ENCODE measurements at regions not wholly inside any gene's neighbourhood (a gene's known extent, or its start where the extent isn't known, plus 50 kb on each side); places are given as distances from the start of the nearest gene placed in this dataset.

- peak; percentile 47 for DNase-seq (ENCODE audit: low read depth)
- TF ChIP-seq, protein P1, sequence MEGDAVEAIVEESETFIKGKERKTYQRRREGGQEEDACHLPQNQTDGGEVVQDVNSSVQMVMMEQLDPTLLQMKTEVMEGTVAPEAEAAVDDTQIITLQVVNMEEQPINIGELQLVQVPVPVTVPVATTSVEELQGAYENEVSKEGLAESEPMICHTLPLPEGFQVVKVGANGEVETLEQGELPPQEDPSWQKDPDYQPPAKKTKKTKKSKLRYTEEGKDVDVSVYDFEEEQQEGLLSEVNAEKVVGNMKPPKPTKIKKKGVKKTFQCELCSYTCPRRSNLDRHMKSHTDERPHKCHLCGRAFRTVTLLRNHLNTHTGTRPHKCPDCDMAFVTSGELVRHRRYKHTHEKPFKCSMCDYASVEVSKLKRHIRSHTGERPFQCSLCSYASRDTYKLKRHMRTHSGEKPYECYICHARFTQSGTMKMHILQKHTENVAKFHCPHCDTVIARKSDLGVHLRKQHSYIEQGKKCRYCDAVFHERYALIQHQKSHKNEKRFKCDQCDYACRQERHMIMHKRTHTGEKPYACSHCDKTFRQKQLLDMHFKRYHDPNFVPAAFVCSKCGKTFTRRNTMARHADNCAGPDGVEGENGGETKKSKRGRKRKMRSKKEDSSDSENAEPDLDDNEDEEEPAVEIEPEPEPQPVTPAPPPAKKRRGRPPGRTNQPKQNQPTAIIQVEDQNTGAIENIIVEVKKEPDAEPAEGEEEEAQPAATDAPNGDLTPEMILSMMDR (IDR thresholded peaks at IDR 0.05; ENCODE audit: insufficient read depth, low read depth, low read length, missing control alignments) = no peak
- H3K4me3 ChIP-seq (ENCODE audit: low read length) = no peak overlapping the region
Measured at GRCh38 chr6:148239215-148239614, 103.4 kb upstream of the SASH1 start.

DNA sequence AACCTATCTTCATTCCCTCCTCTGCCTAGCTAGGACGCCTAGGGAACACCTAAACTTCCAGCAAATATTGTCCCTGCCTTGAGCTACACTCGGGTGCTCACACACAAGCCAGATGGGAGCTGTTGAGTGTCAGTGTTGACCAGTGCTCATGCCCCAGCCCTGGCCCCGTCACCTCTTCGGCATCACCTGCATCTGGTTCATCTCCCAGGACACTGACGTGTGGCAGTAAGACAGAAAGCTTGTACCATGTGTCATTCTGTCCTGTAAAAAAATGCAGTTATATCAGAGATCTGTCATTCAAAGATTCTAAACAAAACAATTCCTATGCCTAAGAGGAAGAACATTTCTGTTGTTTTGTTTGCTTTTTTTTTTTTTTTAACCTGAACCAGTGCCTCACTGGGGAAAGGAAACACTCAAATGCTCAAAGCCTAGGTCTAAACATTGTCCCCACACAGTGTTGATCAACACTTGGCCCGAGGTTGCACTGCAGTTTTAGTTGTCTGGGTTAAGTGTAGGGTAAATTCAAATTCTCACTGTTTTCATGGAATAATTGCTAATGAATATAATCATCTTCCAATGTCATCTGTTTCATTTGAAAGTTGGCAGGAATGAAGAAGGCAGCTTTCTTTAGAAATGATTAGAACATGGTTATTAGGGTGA, 102.7 kb upstream of the SASH1 start:
- no peak overlapping the region for H3K4me3 ChIP-seq (ENCODE audit: low read length)
- peak; percentile 12 for DNase-seq (ENCODE audit: low read depth)
- TF ChIP-seq, protein P1 (IDR thresholded peaks at IDR 0.05; ENCODE audit: insufficient read depth, low read depth, low read length, missing control alignments) = no peak

DNA sequence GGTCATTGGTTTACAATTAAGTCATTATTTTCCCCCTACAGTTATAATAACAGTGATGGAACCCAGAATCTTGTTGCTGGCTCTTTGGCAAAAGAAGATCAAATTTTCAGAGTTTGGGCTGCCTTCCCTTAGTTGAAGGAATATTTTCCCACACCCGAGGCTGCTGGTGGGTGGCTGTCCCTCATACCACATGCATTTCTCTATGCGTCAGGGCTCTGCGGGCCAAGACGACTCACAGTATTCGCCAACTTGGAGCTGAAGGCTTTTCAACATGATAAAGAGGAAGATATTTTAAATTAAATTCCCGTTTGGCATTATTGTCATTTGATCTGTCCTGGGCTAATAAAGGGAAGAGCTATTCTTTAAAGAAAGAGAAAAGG, 102.2 kb upstream of the SASH1 start:
- TF ChIP-seq, protein P1 (IDR thresholded peaks at IDR 0.05; ENCODE audit: insufficient read depth, low read depth, low read length, missing control alignments) = no peak
- no peak overlapping the region for H3K4me3 ChIP-seq (ENCODE audit: low read length)
- DNase-seq (ENCODE audit: low read depth) = no peak

DNA sequence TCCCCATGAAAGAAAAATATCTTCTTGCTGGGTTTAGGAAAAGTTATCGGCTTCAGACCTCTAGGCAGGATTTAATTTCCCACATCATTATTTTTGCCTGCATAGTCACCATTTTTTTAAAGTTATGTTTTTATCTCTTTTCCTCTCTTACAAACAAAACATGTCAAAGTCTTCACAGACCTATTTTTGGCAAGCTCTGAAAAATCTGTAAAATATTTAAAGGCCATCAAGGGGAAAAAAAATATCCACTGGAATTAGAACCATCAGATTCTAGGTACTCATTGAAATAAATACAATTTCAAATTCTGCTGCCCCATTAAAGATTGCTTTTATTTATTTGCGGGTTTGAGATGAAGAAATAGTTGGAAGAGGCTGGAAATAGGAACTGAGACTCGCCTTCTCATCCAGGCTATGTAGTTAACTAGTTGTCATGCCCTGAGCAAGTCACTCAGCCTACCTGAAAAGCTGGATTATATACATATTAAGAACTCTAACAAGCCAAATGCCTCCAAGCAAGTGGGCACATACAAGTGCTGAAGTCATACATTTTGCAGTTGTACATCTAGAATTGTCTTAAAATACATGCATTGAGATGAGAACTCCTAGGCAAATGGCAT, 101.7 kb upstream of the SASH1 start:
- TF ChIP-seq, protein P1 (IDR thresholded peaks at IDR 0.05; ENCODE audit: insufficient read depth, low read depth, low read length, missing control alignments) = no peak
- DNase-seq (ENCODE audit: low read depth) = peak; percentile 11
- no peak overlapping the region for H3K4me3 ChIP-seq (ENCODE audit: low read length)

DNA sequence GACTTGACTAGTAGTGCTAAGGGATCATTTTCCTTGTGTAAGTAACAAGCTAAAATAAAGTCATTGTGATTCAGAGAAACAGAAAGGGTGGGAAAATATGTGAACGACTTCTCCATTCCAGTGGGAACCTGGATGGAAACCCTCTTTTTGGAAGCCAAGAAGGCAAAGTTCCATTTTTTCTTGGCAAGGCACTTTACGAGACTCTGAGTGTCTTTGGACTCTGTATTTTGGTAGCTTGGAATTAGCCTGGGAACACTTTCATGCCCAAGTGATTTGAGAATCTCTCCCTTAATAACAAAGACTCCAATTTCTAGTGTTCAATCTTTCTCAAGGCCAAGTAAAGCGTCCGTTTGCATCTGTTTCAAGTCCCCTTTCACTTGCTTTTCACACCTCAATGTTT, 100.5 kb upstream of the SASH1 start:
- no peak for DNase-seq (ENCODE audit: low read depth)
- TF ChIP-seq, protein P1 (IDR thresholded peaks at IDR 0.05; ENCODE audit: insufficient read depth, low read depth, low read length, missing control alignments) = no peak
- H3K4me3 ChIP-seq (ENCODE audit: low read length) = no peak overlapping the region

DNA sequence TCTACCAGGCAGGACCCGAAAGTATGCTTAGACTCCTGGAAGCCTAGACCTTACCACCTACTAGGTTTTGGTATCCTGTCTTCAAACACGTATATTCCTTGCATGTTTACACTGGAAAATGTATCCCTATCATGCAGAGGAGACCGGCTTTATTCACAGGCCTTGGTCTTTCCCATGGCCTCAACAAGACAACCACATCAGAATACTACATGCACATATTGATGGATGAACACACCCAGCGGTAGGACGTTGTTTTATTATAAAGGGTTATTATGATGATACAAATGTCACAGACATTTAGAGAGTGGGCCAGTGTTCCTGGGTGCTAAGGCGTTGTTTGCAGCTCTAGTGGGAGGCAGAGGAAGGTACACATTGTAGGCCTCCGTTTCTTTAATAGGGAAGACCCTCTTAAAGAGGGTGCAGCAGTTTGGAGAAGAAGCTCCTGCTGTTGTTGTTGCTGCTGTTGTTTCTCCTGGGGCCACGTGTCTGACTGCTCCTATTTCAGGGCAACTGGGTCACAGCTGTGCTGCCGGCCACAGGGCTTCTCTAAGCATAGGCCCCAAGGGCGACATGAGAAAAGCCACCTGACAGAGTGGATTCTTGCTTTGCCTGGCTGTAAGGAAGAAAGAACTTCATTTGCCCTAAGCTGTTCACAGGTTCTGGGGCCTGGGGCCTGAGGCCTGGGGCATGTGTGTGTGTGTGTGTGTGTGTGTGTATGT, 98.3 kb upstream of the SASH1 start:
- no peak overlapping the region for H3K4me3 ChIP-seq (ENCODE audit: low read length)
- TF ChIP-seq, protein P1 (IDR thresholded peaks at IDR 0.05; ENCODE audit: insufficient read depth, low read depth, low read length, missing control alignments) = no peak
- no peak for DNase-seq (ENCODE audit: low read depth)
